ENCODE measurements at regions not wholly inside any gene's neighbourhood (a gene's known extent, or its start where the extent isn't known, plus 50 kb on each side); places are given as distances from the start of the nearest gene placed in this dataset.

DNA sequence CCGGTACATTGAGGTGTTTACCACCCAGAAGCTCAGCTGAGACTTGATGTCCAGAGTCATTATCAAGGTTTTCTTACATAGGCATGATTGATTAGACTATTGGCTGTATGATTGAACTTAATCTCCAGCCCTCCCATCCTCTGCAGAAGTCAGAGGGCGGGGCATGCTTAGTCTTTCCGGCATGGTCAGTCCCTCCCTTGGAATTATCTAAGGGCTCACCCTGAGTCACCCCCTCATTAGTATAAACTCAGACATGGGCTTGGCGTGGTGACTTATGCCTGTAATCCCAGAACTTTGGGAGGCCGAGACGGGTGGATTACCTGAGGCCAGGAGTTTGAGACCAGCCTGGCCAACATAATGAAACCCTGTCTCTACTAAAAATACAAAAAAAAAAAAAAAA, 243.9 kb downstream of the VAPA start:
- TF ChIP-seq, protein P1, sequence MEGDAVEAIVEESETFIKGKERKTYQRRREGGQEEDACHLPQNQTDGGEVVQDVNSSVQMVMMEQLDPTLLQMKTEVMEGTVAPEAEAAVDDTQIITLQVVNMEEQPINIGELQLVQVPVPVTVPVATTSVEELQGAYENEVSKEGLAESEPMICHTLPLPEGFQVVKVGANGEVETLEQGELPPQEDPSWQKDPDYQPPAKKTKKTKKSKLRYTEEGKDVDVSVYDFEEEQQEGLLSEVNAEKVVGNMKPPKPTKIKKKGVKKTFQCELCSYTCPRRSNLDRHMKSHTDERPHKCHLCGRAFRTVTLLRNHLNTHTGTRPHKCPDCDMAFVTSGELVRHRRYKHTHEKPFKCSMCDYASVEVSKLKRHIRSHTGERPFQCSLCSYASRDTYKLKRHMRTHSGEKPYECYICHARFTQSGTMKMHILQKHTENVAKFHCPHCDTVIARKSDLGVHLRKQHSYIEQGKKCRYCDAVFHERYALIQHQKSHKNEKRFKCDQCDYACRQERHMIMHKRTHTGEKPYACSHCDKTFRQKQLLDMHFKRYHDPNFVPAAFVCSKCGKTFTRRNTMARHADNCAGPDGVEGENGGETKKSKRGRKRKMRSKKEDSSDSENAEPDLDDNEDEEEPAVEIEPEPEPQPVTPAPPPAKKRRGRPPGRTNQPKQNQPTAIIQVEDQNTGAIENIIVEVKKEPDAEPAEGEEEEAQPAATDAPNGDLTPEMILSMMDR (conservative IDR thresholded peaks at IDR 0.05; ENCODE audit: low read depth, low read length), result no peak
- TF ChIP-seq RAD21 (IDR thresholded peaks at IDR 0.05; ENCODE audit: low read length) (no peak), POLR2A (IDR thresholded peaks at IDR 0.05; ENCODE audit: low read depth, low read length) (no peak), MXI1 (IDR thresholded peaks at IDR 0.05; ENCODE audit: borderline replicate concordance, low read depth, low read length) (no peak), RFX5 (IDR thresholded peaks at IDR 0.05; ENCODE audit: low read depth, low read length) (no peak)

Measured in IMR-90 (cell line).